ENCODE measurements at regions not wholly inside any gene's neighbourhood (a gene's known extent, or its start where the extent isn't known, plus 50 kb on each side); places are given as distances from the start of the nearest gene placed in this dataset.

DNA sequence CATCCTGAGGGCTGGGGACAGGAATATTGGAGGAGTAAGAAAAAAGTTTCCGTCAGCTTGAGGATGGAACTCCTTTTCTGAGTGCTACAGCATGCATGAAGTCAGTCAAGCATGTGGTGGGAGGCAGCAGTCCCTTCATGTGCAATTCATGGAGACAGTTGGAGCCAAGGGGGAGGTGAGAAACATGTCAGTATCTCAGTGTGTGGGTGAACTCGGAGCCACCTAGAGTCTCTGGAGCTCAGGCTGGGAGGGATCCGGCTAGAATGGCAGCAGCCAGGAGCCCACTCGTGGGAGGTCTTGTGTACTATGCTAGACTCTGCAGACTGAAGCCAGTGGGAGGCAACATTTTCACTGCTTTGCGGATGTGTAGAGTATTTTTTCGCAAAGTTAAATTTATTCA, 60.3 kb downstream of the AVPR1A start:
- Histone ChIP-seq H3K9ac (ENCODE audit: insufficient read depth, low read length) (no peak overlapping the region), H4K20me1 (ENCODE audit: control insufficient read depth, extremely low read depth, insufficient read depth, low read length) (no peaks in the 10 kb centered on the region), H3K27ac (ENCODE audit: insufficient read depth, low read length) (no peak overlapping the region), H3K4me1 (ENCODE audit: control insufficient read depth, extremely low read depth, insufficient read depth, low read length) (no peaks in the 10 kb centered on the region), H3K9me3 (ENCODE audit: control insufficient read depth, insufficient read depth, low read depth, low read length) (no peaks in the 10 kb centered on the region), H3K79me2 (ENCODE audit: control insufficient read depth, insufficient read depth, low read length) (no peaks in the 10 kb centered on the region), H3K36me3 (ENCODE audit: control insufficient read depth, insufficient read depth, low read length) (no peaks in the 10 kb centered on the region), H3K4me3 (replicated peaks in 1 of 4; ENCODE audit: control extremely low read depth in 1 of 4, insufficient read depth in 1 of 4, low read depth in 3 of 4, low read length in 4 of 4) (no peak overlapping the region), H2AFZ (ENCODE audit: low read length) (no peak overlapping the region), H3K27me3 (ENCODE audit: control insufficient read depth, insufficient read depth, low read length) (peaks cover 2% of the 10 kb centered on the region), H3K4me2 (ENCODE audit: extremely low read depth, insufficient read depth, low read length) (no peak overlapping the region)
- TF ChIP-seq, protein P1, sequence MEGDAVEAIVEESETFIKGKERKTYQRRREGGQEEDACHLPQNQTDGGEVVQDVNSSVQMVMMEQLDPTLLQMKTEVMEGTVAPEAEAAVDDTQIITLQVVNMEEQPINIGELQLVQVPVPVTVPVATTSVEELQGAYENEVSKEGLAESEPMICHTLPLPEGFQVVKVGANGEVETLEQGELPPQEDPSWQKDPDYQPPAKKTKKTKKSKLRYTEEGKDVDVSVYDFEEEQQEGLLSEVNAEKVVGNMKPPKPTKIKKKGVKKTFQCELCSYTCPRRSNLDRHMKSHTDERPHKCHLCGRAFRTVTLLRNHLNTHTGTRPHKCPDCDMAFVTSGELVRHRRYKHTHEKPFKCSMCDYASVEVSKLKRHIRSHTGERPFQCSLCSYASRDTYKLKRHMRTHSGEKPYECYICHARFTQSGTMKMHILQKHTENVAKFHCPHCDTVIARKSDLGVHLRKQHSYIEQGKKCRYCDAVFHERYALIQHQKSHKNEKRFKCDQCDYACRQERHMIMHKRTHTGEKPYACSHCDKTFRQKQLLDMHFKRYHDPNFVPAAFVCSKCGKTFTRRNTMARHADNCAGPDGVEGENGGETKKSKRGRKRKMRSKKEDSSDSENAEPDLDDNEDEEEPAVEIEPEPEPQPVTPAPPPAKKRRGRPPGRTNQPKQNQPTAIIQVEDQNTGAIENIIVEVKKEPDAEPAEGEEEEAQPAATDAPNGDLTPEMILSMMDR (conservative IDR thresholded peaks at IDR 0.05 in 1 of 2, IDR thresholded peaks at IDR 0.05 in 1 of 2; ENCODE audit: low read depth in 1 of 2, low read length in 2 of 2) = no peak
- TF ChIP-seq EZH2 (IDR thresholded peaks at IDR 0.05; ENCODE audit: low read length, missing control alignments) = no peak
- no peak for DNase-seq (ENCODE audit: low read depth in 2 of 2)

DNA sequence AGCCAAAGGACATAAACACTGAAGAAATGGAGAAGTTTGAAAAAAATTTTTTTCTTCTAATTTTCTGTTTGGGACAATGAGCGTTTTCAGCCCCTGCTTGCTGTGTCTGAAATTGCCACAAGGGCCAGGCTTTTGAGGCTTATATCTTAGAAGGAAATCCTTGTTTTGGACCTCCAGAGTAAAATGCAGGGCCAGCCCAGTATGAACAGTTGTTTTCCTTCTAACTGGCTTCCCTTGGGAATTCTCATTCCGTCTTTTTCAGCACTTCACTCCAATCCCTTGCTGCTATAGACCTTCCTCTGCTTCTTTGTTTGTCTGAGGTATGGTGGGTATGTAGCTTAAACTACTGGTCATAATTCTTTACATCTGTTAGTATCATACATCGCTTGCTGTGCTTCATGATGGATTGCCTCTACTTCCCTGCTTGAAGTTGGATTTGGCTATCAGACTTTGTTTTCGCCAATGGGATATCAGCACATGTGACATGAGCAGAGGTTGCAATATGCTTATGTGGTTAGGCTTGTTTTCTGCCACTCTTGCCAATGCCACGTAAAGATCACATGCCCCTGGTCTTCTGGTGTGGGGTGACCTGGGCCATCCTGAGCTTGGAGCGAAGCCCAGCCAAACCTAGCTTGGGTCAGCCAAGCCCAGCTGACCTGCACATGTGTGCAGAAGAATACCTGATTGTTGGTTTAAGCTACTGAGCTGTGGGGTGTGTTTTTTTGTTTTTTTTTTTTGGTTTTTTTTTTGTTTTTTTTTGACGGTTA, 64.7 kb downstream of the AVPR1A start:
- Histone ChIP-seq H3K27me3 (ENCODE audit: control insufficient read depth, insufficient read depth, low read length) (no peaks in the 10 kb centered on the region), H3K4me2 (ENCODE audit: extremely low read depth, insufficient read depth, low read length) (no peak overlapping the region), H3K36me3 (ENCODE audit: control insufficient read depth, insufficient read depth, low read length) (no peaks in the 10 kb centered on the region), H3K4me1 (ENCODE audit: control insufficient read depth, extremely low read depth, insufficient read depth, low read length) (no peaks in the 10 kb centered on the region), H3K9me3 (ENCODE audit: control insufficient read depth, insufficient read depth, low read depth, low read length) (no peaks in the 10 kb centered on the region), H3K27ac (ENCODE audit: insufficient read depth, low read length) (no peak overlapping the region), H3K9ac (ENCODE audit: insufficient read depth, low read length) (no peak overlapping the region), H2AFZ (ENCODE audit: low read length) (no peak overlapping the region), H3K4me3 (replicated peaks in 1 of 4; ENCODE audit: control extremely low read depth in 1 of 4, insufficient read depth in 1 of 4, low read depth in 3 of 4, low read length in 4 of 4) (no peak overlapping the region), H3K79me2 (ENCODE audit: control insufficient read depth, insufficient read depth, low read length) (no peaks in the 10 kb centered on the region), H4K20me1 (ENCODE audit: control insufficient read depth, extremely low read depth, insufficient read depth, low read length) (no peaks in the 10 kb centered on the region)
- DNase-seq (ENCODE audit: low read depth in 2 of 2) = no peak
- TF ChIP-seq, protein P1 (conservative IDR thresholded peaks at IDR 0.05 in 1 of 2, IDR thresholded peaks at IDR 0.05 in 1 of 2; ENCODE audit: low read depth in 1 of 2, low read length in 2 of 2) = no peak
- TF ChIP-seq EZH2 (IDR thresholded peaks at IDR 0.05; ENCODE audit: low read length, missing control alignments) = no peak

DNA sequence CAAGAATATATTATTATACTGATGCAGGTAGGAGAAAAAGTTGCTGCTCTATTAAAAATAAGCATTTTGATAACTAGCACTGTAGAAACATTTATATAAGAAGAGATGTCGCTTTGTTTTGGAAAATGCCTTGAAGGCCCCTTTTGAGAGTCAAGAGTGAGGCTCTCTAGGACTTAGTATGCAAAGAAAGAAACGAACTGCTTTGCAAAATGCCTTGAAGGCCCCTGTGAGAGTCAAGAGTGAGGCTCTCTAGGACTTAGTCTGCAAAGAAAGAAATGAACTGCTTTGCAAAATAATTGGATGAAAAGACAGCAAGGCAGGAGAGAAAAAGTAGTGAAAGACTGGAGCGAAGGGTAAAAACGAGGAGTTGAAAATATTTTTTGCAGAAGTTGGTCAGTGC, 65.9 kb downstream of the AVPR1A start:
- no peak for TF ChIP-seq EZH2 (IDR thresholded peaks at IDR 0.05; ENCODE audit: low read length, missing control alignments)
- TF ChIP-seq, protein P1 (conservative IDR thresholded peaks at IDR 0.05 in 1 of 2, IDR thresholded peaks at IDR 0.05 in 1 of 2; ENCODE audit: low read depth in 1 of 2, low read length in 2 of 2) = no peak
- Histone ChIP-seq H3K79me2 (ENCODE audit: control insufficient read depth, insufficient read depth, low read length) (no peaks in the 10 kb centered on the region), H3K36me3 (ENCODE audit: control insufficient read depth, insufficient read depth, low read length) (no peaks in the 10 kb centered on the region), H3K4me1 (ENCODE audit: control insufficient read depth, extremely low read depth, insufficient read depth, low read length) (no peaks in the 10 kb centered on the region), H3K9me3 (ENCODE audit: control insufficient read depth, insufficient read depth, low read depth, low read length) (no peaks in the 10 kb centered on the region), H4K20me1 (ENCODE audit: control insufficient read depth, extremely low read depth, insufficient read depth, low read length) (no peaks in the 10 kb centered on the region), H3K27ac (ENCODE audit: insufficient read depth, low read length) (no peak overlapping the region), H3K4me3 (replicated peaks in 1 of 4; ENCODE audit: control extremely low read depth in 1 of 4, insufficient read depth in 1 of 4, low read depth in 3 of 4, low read length in 4 of 4) (no peak overlapping the region), H3K27me3 (ENCODE audit: control insufficient read depth, insufficient read depth, low read length) (no peaks in the 10 kb centered on the region), H2AFZ (ENCODE audit: low read length) (no peak overlapping the region), H3K4me2 (ENCODE audit: extremely low read depth, insufficient read depth, low read length) (no peak overlapping the region), H3K9ac (ENCODE audit: insufficient read depth, low read length) (no peak overlapping the region)
- no peak for DNase-seq (ENCODE audit: low read depth in 2 of 2)

All from fibroblast of lung (primary cell).